T-cell (primary cell): ENCODE measurements at regions not wholly inside any gene's neighbourhood (a gene's known extent, or its start where the extent isn't known, plus 50 kb on each side); places are given as distances from the start of the nearest gene placed in this dataset.

ENCODE experiments used
- ATAC-seq, 4 experiments: fragments of 200-7000 bp in 3 of 4; fragments of 150-1000 bp in 1 of 4; cut with Tn5 transposase; replicated peaks in 1 of 4; 1 replicate in 3 of 4; 2 replicates in 1 of 4; pipeline ENCODE4 v1.10.0; 2021; ENCODE audit warnings: moderate library complexity in 3 of 4, mild to moderate bottlenecking in 2 of 4, moderate number of reproducible peaks in 1 of 4
- CTCF ChIA-PET, 2 donors: fragments of 300-600 bp; sonication (Branson Sonifier 250); formaldehyde crosslinking; loops; one replicate each; lab custom pipeline; 2022; ENCODE audit warnings: antibody characterized with exemption in 2 of 2; lab: Charles Lee
- POLR2A ChIA-PET, 2 donors: fragments of 300-600 bp; sonication (Branson Sonifier 250); formaldehyde crosslinking; loops; one replicate each; lab custom pipeline; 2022; ENCODE audit warnings: antibody characterized with exemption in 2 of 2; lab: Charles Lee
- DNase-seq, 35 experiments: peaks; one replicate each; pipeline versions ENCODE4 v3.0.0 to v3.0.0-alpha.2; 2013 to 2023
- H3K27ac ChIP-seq: one replicate; pipeline ENCODE4 v1.5.1; 2013; ENCODE audit warnings: low read length
- H3K27me3 ChIP-seq, 2 experiments: replicated peaks in 1 of 2; 1 replicate in 1 of 2; 2 replicates in 1 of 2; pipeline versions ENCODE4 v1.6.1 to v1.7.0; 2013; ENCODE audit warnings: low read length in 1 of 2, mixed read lengths in 1 of 2; ENCODE audit not compliant: control insufficient read depth in 2 of 2, insufficient read depth in 2 of 2; ENCODE audit errors: extremely low read depth in 1 of 2
- H3K36me3 ChIP-seq, 2 donors: 1 replicate in 1 of 2; 2 replicates in 1 of 2; pipeline versions ENCODE4 v1.6.1 to v1.7.0; 2013; ENCODE audit warnings: low read length in 1 of 2; ENCODE audit not compliant: control insufficient read depth in 2 of 2, insufficient read depth in 1 of 2; ENCODE audit errors: extremely low read depth in 1 of 2
- H3K4me1 ChIP-seq, 2 experiments: 1 replicate in 1 of 2; 2 replicates in 1 of 2; pipeline versions ENCODE4 v1.6.1 to v1.7.0; 2013; ENCODE audit warnings: low read length in 2 of 2, mixed read lengths in 1 of 2; ENCODE audit not compliant: insufficient read depth in 2 of 2, control insufficient read depth in 1 of 2; ENCODE audit errors: extremely low read depth in 1 of 2
- H3K4me3 ChIP-seq, 2 donors: 1 replicate in 1 of 2; 2 replicates in 1 of 2; pipeline versions ENCODE4 v1.5.1 to v1.7.0; 2013; ENCODE audit warnings: mild to moderate bottlenecking in 2 of 2, low read length in 1 of 2, moderate library complexity in 1 of 2; ENCODE audit not compliant: control insufficient read depth in 1 of 2; ENCODE audit errors: extremely low read depth in 1 of 2
- H3K9me3 ChIP-seq: 2 replicates; pipeline ENCODE4 v1.7.0; 2013
- H3K27ac Mint-ChIP-seq, 2 donors: one replicate each; pipeline ENCODE4 v1.8.0; 2020 to 2021; ENCODE audit warnings: mild to moderate bottlenecking in 2 of 2, mixed read lengths in 2 of 2
- H3K27me3 Mint-ChIP-seq, 2 donors: one replicate each; pipeline ENCODE4 v1.8.0; 2021 to 2022; ENCODE audit warnings: mixed read lengths in 2 of 2
- H3K36me3 Mint-ChIP-seq: one replicate; pipeline ENCODE4 v1.8.0; 2021; ENCODE audit warnings: mixed read lengths
- H3K4me1 Mint-ChIP-seq, 3 donors: one replicate each; pipeline ENCODE4 v1.8.0; 2020 to 2022; ENCODE audit warnings: mixed read lengths in 3 of 3, mild to moderate bottlenecking in 1 of 3
- H3K4me3 Mint-ChIP-seq, 3 donors: one replicate each; pipeline ENCODE4 v1.8.0; 2020 to 2022; ENCODE audit warnings: mild to moderate bottlenecking in 3 of 3, mixed read lengths in 3 of 3, moderate library complexity in 3 of 3
- H3K9me3 Mint-ChIP-seq, 3 donors: one replicate each; pipeline ENCODE4 v1.8.0; 2020 to 2022; ENCODE audit warnings: mixed read lengths in 3 of 3
- WGBS: methylation state at CpG from one replicate; pipeline ENCODE4 v1.1.5; 2013; ENCODE audit warnings: missing lambda C conversion rate; ENCODE audit not compliant: insufficient coverage; 5-methylcytosine and 5-hydroxymethylcytosine counted together

- H3K36me3 Mint-ChIP-seq, result no peaks in the 10 kb centered on the region
- Histone ChIP-seq H3K4me3 (no peak overlapping the region), H3K4me1 (no peaks in the 10 kb centered on the region), H3K27me3 (no peaks in the 10 kb centered on the region), H3K36me3 (no peaks in the 10 kb centered on the region), H3K27ac (no peak overlapping the region), H3K9me3 (no peaks in the 10 kb centered on the region)
- H3K4me1 Mint-ChIP-seq, result no peaks in the 10 kb centered on the region
- no peak overlapping the region for H3K4me3 Mint-ChIP-seq
- ChIA-PET POLR2A (no interaction called here), CTCF (no interaction called here)
- no peak overlapping the region for H3K27ac Mint-ChIP-seq
- WGBS, result no CpG with 5 or more reads among the region's 1 CpG
- H3K27me3 Mint-ChIP-seq, result peaks cover 0 to 4% of the 10 kb centered on the region in 2 donors
- ATAC-seq (no peak), DNase-seq (no peak)
- peaks cover 0 to 12% (median 3%) of the 10 kb centered on the region in 3 donors for H3K9me3 Mint-ChIP-seq
These were observed 460.6 kb downstream of the CCDC91 start for GRCh38 chr12:28650906-28651305.

- peaks cover 0 to 5% of the 10 kb centered on the region in 2 donors for H3K27me3 Mint-ChIP-seq
- no peak for ATAC-seq
- no peaks in the 10 kb centered on the region for H3K4me1 ChIP-seq
- no peaks in the 10 kb centered on the region for H3K27me3 ChIP-seq
- ChIA-PET CTCF (no interaction called here), POLR2A (no interaction called here)
- no peak overlapping the region for H3K4me3 ChIP-seq
- H3K9me3 Mint-ChIP-seq, result peaks cover 0 to 12% (median 3%) of the 10 kb centered on the region in 3 donors
- no peaks in the 10 kb centered on the region for H3K36me3 ChIP-seq
- H3K36me3 Mint-ChIP-seq, result no peaks in the 10 kb centered on the region
- no CpG with 5 or more reads among the region's 1 CpG for WGBS
- no peaks in the 10 kb centered on the region for H3K4me1 Mint-ChIP-seq
- no peaks in the 10 kb centered on the region for H3K9me3 ChIP-seq
- DNase-seq, result no peak
- no peak overlapping the region for H3K27ac ChIP-seq
- H3K27ac Mint-ChIP-seq, result no peak overlapping the region
- H3K4me3 Mint-ChIP-seq, result no peak overlapping the region
These were observed 462.0 kb downstream of the CCDC91 start for GRCh38 chr12:28652239-28652638.

GRCh38 chr12:28681980-28682379, 467.1 kb upstream of the FAR2 start:
- no peaks in the 10 kb centered on the region for H3K36me3 Mint-ChIP-seq
- H3K27me3 Mint-ChIP-seq, result no peaks in the 10 kb centered on the region
- H3K9me3 Mint-ChIP-seq, result peaks cover 0 to 12% (median 7%) of the 10 kb centered on the region in 3 donors
- Histone ChIP-seq H3K27me3 (no peaks in the 10 kb centered on the region), H3K27ac (no peak overlapping the region), H3K4me3 (no peak overlapping the region), H3K9me3 (no peaks in the 10 kb centered on the region), H3K36me3 (no peaks in the 10 kb centered on the region), H3K4me1 (no peaks in the 10 kb centered on the region)
- ChIA-PET POLR2A (no interaction called here), CTCF (no interaction called here)
- no peak overlapping the region for H3K27ac Mint-ChIP-seq
- H3K4me1 Mint-ChIP-seq, result no peaks in the 10 kb centered on the region
- ATAC-seq (no peak), DNase-seq (no peak)
- H3K4me3 Mint-ChIP-seq, result no peak overlapping the region
- no CpG with 5 or more reads among the region's 3 CpGs for WGBS

GRCh38 chr12:28683366-28683765, 465.7 kb upstream of the FAR2 start:
- ChIA-PET POLR2A (no interaction called here), CTCF (interaction anchor here in 1 of 2 donors (0.6 kb wide), 1 partner anchor 99 kb away, joined by 7 read pairs; no protein-coding TSS in a partner anchor)

GRCh38 chr12:28689398-28690175, 459.5 kb upstream of the FAR2 start:
- WGBS, result no CpG with 5 or more reads among the region's 4 CpGs
- peaks cover 2 to 7% (median 3%) of the 10 kb centered on the region in 3 donors for H3K9me3 Mint-ChIP-seq
- H3K27me3 Mint-ChIP-seq, result no peaks in the 10 kb centered on the region
- no peaks in the 10 kb centered on the region for H3K36me3 Mint-ChIP-seq
- ATAC-seq, result no peak
- CTCF ChIA-PET, result no interaction called here
- DNase-seq, result no peak
- no peak overlapping the region for H3K27ac ChIP-seq
- H3K36me3 ChIP-seq, result no peaks in the 10 kb centered on the region
- no peaks in the 10 kb centered on the region for H3K9me3 ChIP-seq
- no peaks in the 10 kb centered on the region for H3K4me1 ChIP-seq
- POLR2A ChIA-PET, result no interaction called here
- no peak overlapping the region for H3K27ac Mint-ChIP-seq
- H3K4me3 ChIP-seq, result no peak overlapping the region
- H3K4me1 Mint-ChIP-seq, result no peaks in the 10 kb centered on the region
- no peak overlapping the region for H3K4me3 Mint-ChIP-seq
- no peaks in the 10 kb centered on the region for H3K27me3 ChIP-seq

More at GRCh38 chr12:28683366-28683765, 465.7 kb upstream of the FAR2 start:
- Histone ChIP-seq H3K9me3 (no peaks in the 10 kb centered on the region), H3K4me3 (no peak overlapping the region), H3K36me3 (no peaks in the 10 kb centered on the region), H3K27me3 (no peaks in the 10 kb centered on the region), H3K4me1 (no peaks in the 10 kb centered on the region), H3K27ac (no peak overlapping the region)
- no peaks in the 10 kb centered on the region for H3K36me3 Mint-ChIP-seq
- H3K4me1 Mint-ChIP-seq, result no peaks in the 10 kb centered on the region
- H3K9me3 Mint-ChIP-seq, result peaks cover 0 to 7% (median 4%) of the 10 kb centered on the region in 3 donors
- H3K27ac Mint-ChIP-seq, result no peak overlapping the region
- DNase-seq, result no peak
- no peaks in the 10 kb centered on the region for H3K27me3 Mint-ChIP-seq
- no peak for ATAC-seq
- H3K4me3 Mint-ChIP-seq, result no peak overlapping the region
- 82% methylated on average over 2 of the region's 4 CpGs for WGBS

GRCh38 chr12:28693565-28694219, 455.4 kb upstream of the FAR2 start:
- Mint-ChIP-seq H3K9me3 (peaks cover 0 to 10% (median 3%) of the 10 kb centered on the region in 3 donors), H3K4me1 (peaks cover 0 to 1% (median 0%) of the 10 kb centered on the region in 3 donors), H3K36me3 (no peaks in the 10 kb centered on the region), H3K4me3 (no peak overlapping the region), H3K27me3 (peaks cover 0 to 4% of the 10 kb centered on the region in 2 donors), H3K27ac (no peak overlapping the region)
- no peaks in the 10 kb centered on the region for H3K9me3 ChIP-seq
- H3K4me1 ChIP-seq, result no peaks in the 10 kb centered on the region
- no CpG with 5 or more reads among the region's 5 CpGs for WGBS
- POLR2A ChIA-PET, result no interaction called here
- DNase-seq (no peak), ATAC-seq (no peak)
- CTCF ChIA-PET, result no interaction called here
- no peak overlapping the region for H3K27ac ChIP-seq
- H3K36me3 ChIP-seq, result no peaks in the 10 kb centered on the region
- no peaks in the 10 kb centered on the region for H3K27me3 ChIP-seq
- H3K4me3 ChIP-seq, result no peak overlapping the region
